H9 (cell line): ENCODE measurements at regions not wholly inside any gene's neighbourhood (a gene's known extent, or its start where the extent isn't known, plus 50 kb on each side); places are given as distances from the start of the nearest gene placed in this dataset.

Source experiments
- DNase-seq: peaks from one replicate; pipeline ENCODE4 v3.0.0-alpha.2; 2017
- H2AFZ ChIP-seq: one replicate; pipeline ENCODE4 v1.6.1; 2013; ENCODE audit warnings: mild to moderate bottlenecking, low read length, control low read depth, moderate library complexity
- H2AK5ac ChIP-seq: 2 replicates; pipeline ENCODE4 v1.6.1; 2013; ENCODE audit warnings: low read length, control low read depth, mixed read lengths; ENCODE audit not compliant: insufficient read length
- H2BK120ac ChIP-seq: one replicate; pipeline ENCODE4 v1.6.1; 2013; ENCODE audit warnings: low read depth, mild to moderate bottlenecking, low read length, control low read depth, inconsistent platforms; ENCODE audit not compliant: poor library complexity, severe bottlenecking
- H2BK12ac ChIP-seq: 2 replicates; pipeline ENCODE4 v1.6.1; 2013; ENCODE audit warnings: low read length, control low read depth, mixed read lengths, low read depth; ENCODE audit not compliant: insufficient read length
- H2BK15ac ChIP-seq: 2 replicates; pipeline ENCODE4 v1.6.1; 2013; ENCODE audit warnings: low read depth, low read length, control low read depth
- H2BK20ac ChIP-seq: one replicate; pipeline ENCODE4 v1.6.1; 2013; ENCODE audit warnings: low read depth, mild to moderate bottlenecking, low read length, control low read depth, inconsistent platforms; ENCODE audit not compliant: poor library complexity, severe bottlenecking
- H2BK5ac ChIP-seq: 2 replicates; pipeline ENCODE4 v1.6.1; 2013; ENCODE audit warnings: low read length, control low read depth, mixed read lengths; ENCODE audit not compliant: insufficient read length
- H3K14ac ChIP-seq: 2 replicates; pipeline ENCODE4 v1.6.1; 2013; ENCODE audit warnings: low read length, control low read depth; ENCODE audit not compliant: insufficient read depth
- H3K18ac ChIP-seq: 2 replicates; pipeline ENCODE4 v1.6.1; 2013; ENCODE audit warnings: low read depth, mild to moderate bottlenecking, mixed read lengths, low read length, control low read depth; ENCODE audit not compliant: insufficient read length
- H3K23ac ChIP-seq: 2 replicates; pipeline ENCODE4 v1.6.1; 2013; ENCODE audit warnings: low read length, control low read depth, mixed read lengths, low read depth; ENCODE audit not compliant: insufficient read length
- H3K23me2 ChIP-seq: 2 replicates; pipeline ENCODE4 v1.6.1; 2013; ENCODE audit warnings: low read depth, mild to moderate bottlenecking, mixed read lengths, low read length, control low read depth; ENCODE audit not compliant: insufficient read length, poor library complexity, severe bottlenecking
- H3K27ac ChIP-seq: 2 replicates; pipeline ENCODE4 v1.5.1; 2013; ENCODE audit warnings: low read length, control low read depth, mixed read lengths, low read depth; ENCODE audit not compliant: insufficient read length
- H3K27me3 ChIP-seq: 2 replicates; pipeline ENCODE4 v1.6.1; 2013; ENCODE audit warnings: low read length, control low read depth, inconsistent platforms; ENCODE audit not compliant: insufficient read depth
- H3K4ac ChIP-seq: 2 replicates; pipeline ENCODE4 v1.6.1; 2013; ENCODE audit warnings: low read depth, mild to moderate bottlenecking, control low read depth, inconsistent platforms, low read length, moderate library complexity
- H3K4me1 ChIP-seq: 2 replicates; pipeline ENCODE4 v1.6.1; 2013; ENCODE audit warnings: low read length, control low read depth, inconsistent platforms; ENCODE audit not compliant: insufficient read depth
- H3K4me2 ChIP-seq: 2 replicates; pipeline ENCODE4 v1.6.1; 2013; ENCODE audit warnings: low read length, control low read depth, mixed read lengths; ENCODE audit not compliant: insufficient read length, insufficient read depth
- H3K56ac ChIP-seq: 2 replicates; pipeline ENCODE4 v1.6.1; 2013; ENCODE audit warnings: low read depth, mild to moderate bottlenecking, mixed read lengths, low read length, control low read depth; ENCODE audit not compliant: insufficient read length
- H3K79me1 ChIP-seq: 2 replicates; pipeline ENCODE4 v1.6.1; 2013; ENCODE audit warnings: low read depth, mild to moderate bottlenecking, moderate library complexity, low read length, control low read depth, inconsistent platforms; ENCODE audit not compliant: insufficient read depth, poor library complexity, severe bottlenecking
- H3K79me2 ChIP-seq: 2 replicates; pipeline ENCODE4 v1.6.1; 2013; ENCODE audit warnings: low read length, control low read depth, inconsistent platforms; ENCODE audit not compliant: insufficient read depth
- H3K9ac ChIP-seq: 2 replicates; pipeline ENCODE4 v1.6.1; 2013; ENCODE audit warnings: low read length, control low read depth, mixed read lengths; ENCODE audit not compliant: insufficient read length; ENCODE audit errors: extremely low read depth
- H3K9me3 ChIP-seq: one replicate; pipeline ENCODE4 v1.6.1; 2013; ENCODE audit warnings: low read depth, low read length, inconsistent platforms; ENCODE audit not compliant: control insufficient read depth
- H3T11ph ChIP-seq: one replicate; pipeline ENCODE4 v1.6.1; 2013; ENCODE audit warnings: mild to moderate bottlenecking, low read length, control low read depth, inconsistent platforms
- H4K20me1 ChIP-seq: one replicate; pipeline ENCODE4 v1.6.1; 2013; ENCODE audit not compliant: control insufficient read depth, insufficient read length, insufficient read depth
- H4K5ac ChIP-seq: 2 replicates; pipeline ENCODE4 v1.6.1; 2013; ENCODE audit warnings: low read depth, mild to moderate bottlenecking, mixed read lengths, low read length, control low read depth; ENCODE audit not compliant: insufficient read length
- H4K8ac ChIP-seq: replicated peaks from 2 replicates; pipeline ENCODE4 v1.6.1; 2013; ENCODE audit warnings: low read length, control low read depth, mixed read lengths, low read depth; ENCODE audit not compliant: insufficient read length
- H4K91ac ChIP-seq: 2 replicates; pipeline ENCODE4 v1.6.1; 2013; ENCODE audit warnings: low read depth, mild to moderate bottlenecking, moderate library complexity, mixed read lengths, low read length, control low read depth; ENCODE audit not compliant: insufficient read length
- H3K27ac Mint-ChIP-seq, 3 experiments: 2 replicates in 2 of 3; 3 replicates in 1 of 3; pipeline ENCODE4 v1.8.0; 2020 to 2021; ENCODE audit warnings: mixed read lengths in 3 of 3, mild to moderate bottlenecking in 1 of 3, moderate library complexity in 1 of 3
- H3K27me3 Mint-ChIP-seq: 2 replicates; pipeline ENCODE4 v1.8.0; 2021; ENCODE audit warnings: low read depth, mild to moderate bottlenecking, moderate library complexity, mixed read lengths
- H3K36me3 Mint-ChIP-seq, 3 experiments: 2 replicates in 2 of 3; 3 replicates in 1 of 3; pipeline ENCODE4 v1.8.0; 2020 to 2021; ENCODE audit warnings: low read depth in 3 of 3, mixed read lengths in 3 of 3; ENCODE audit not compliant: insufficient read depth in 1 of 3
- H3K4me1 Mint-ChIP-seq, 2 experiments: 2 replicates each; pipeline ENCODE4 v1.8.0; 2020; ENCODE audit warnings: mixed read lengths in 2 of 2
- H3K4me3 Mint-ChIP-seq, 2 experiments: 2 replicates in 1 of 2; 3 replicates in 1 of 2; pipeline ENCODE4 v1.8.0; 2020 to 2021; ENCODE audit warnings: mild to moderate bottlenecking in 2 of 2, mixed read lengths in 2 of 2, moderate library complexity in 1 of 2
- H3K9me3 Mint-ChIP-seq, 2 experiments: 2 replicates in 1 of 2; 3 replicates in 1 of 2; pipeline ENCODE4 v1.8.0; 2020; ENCODE audit warnings: mild to moderate bottlenecking in 2 of 2, mixed read lengths in 2 of 2, moderate library complexity in 1 of 2
- CTCF ChIP-seq: fragments of 200-600 bp; sonication (generic); conservative IDR thresholded peaks from 3 replicates; pipeline ENCODE4 v1.8.0; 2021; ENCODE audit warnings: antibody characterized with exemption, mild to moderate bottlenecking
- WGBS: extraction: QIAGEN DNeasy Blood & Tissue Kit; methylation state at CpG from one replicate; pipeline ENCODE4 v1.1.7; 2013; ENCODE audit warnings: missing lambda C conversion rate, low lambda C conversion rate, mixed read lengths; ENCODE audit not compliant: insufficient read length; ENCODE audit errors: extremely low coverage; 5-methylcytosine and 5-hydroxymethylcytosine counted together

DNA sequence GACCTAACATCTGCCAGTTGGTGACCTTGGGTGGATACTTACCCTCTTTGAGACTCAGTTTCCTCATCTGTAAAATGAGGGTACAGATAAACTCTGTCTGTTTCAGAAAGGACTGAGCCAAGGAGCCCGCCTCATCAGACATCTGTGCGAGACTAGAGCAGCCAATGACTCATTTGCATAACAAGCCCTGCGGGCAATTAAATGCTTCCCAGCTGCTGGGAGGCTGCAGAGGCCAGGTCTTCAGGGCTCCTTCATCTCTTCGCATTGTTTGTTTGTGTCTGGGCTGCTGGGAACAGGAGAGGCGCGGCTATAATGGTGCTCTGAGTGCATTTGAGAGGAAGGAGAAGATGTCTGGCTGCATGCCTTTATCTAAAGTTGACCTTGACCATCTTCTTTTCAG is 85.0 kb downstream of the ADRA2C start:
- Mint-ChIP-seq H3K36me3 (peaks cover 13 to 15% (median 15%) of the 10 kb centered on the region in 3 experiments; a peak in 6 of 7 replicates), H3K27me3 (peaks cover 45% of the 10 kb centered on the region), H3K9me3 (peaks cover 10 to 21% of the 10 kb centered on the region in 2 experiments), H3K27ac (no peak overlapping the region; a peak in 1 of 7 replicates), H3K4me3 (no peak overlapping the region), H3K4me1 (peaks cover 47 to 50% of the 10 kb centered on the region in 2 experiments)
- WGBS: no CpG with 5 or more reads among the region's 6 CpGs
- H4K5ac ChIP-seq: no peak overlapping the region
- H4K20me1 ChIP-seq: no peaks in the 10 kb centered on the region
- no peak overlapping the region for H3K14ac ChIP-seq
- H3K79me1 ChIP-seq: no peaks in the 10 kb centered on the region
- no peak overlapping the region for H2BK20ac ChIP-seq
- no peak overlapping the region for H3K56ac ChIP-seq
- no peaks in the 10 kb centered on the region for H3K9me3 ChIP-seq
- no peak overlapping the region for H2AK5ac ChIP-seq
- no peak overlapping the region for H2BK12ac ChIP-seq
- no peak overlapping the region for H4K91ac ChIP-seq
- peaks cover 13% of the 10 kb centered on the region for H3K4me1 ChIP-seq
- H3T11ph ChIP-seq: no peak overlapping the region
- H3K18ac ChIP-seq: no peak overlapping the region
- H3K4me2 ChIP-seq: no peak overlapping the region
- no peak overlapping the region for H3K4ac ChIP-seq
- H3K27ac ChIP-seq: no peak overlapping the region
- H3K23ac ChIP-seq: no peak overlapping the region
- no peak overlapping the region for H2AFZ ChIP-seq
- H3K27me3 ChIP-seq: no peaks in the 10 kb centered on the region
- TF ChIP-seq CTCF: no peak
- peak; percentile 84 for DNase-seq
- no peak overlapping the region for H2BK120ac ChIP-seq
- no peak overlapping the region for H2BK15ac ChIP-seq
- no peak overlapping the region for H4K8ac ChIP-seq
- H2BK5ac ChIP-seq: no peak overlapping the region
- H3K9ac ChIP-seq: no peak overlapping the region
- H3K23me2 ChIP-seq: no peaks in the 10 kb centered on the region
- H3K79me2 ChIP-seq: no peaks in the 10 kb centered on the region
